ENCODE measurements at regions not wholly inside any gene's neighbourhood (a gene's known extent, or its start where the extent isn't known, plus 50 kb on each side); places are given as distances from the start of the nearest gene placed in this dataset.

GRCh38 chr5:58403822-58404433, 56.0 kb downstream of the PLK2 start:
- H3K4me1 ChIP-seq (ENCODE audit: control insufficient read depth, insufficient read depth, low read length, poor library complexity, severe bottlenecking) = peaks cover 5% of the 10 kb centered on the region
- no peaks in the 10 kb centered on the region for H3K9me3 ChIP-seq (ENCODE audit: control insufficient read depth, low read length)
- H3K4me3 ChIP-seq (ENCODE audit: extremely low read depth, insufficient read depth, low read length, poor library complexity, severe bottlenecking) = no peak overlapping the region
- H3K27ac ChIP-seq (ENCODE audit: low read depth, low read length, severe bottlenecking) = no peak overlapping the region
- WGBS, 2 experiments (ENCODE audit: insufficient coverage in 2 of 2) = 80 to 100% methylated on average over 1 of the region's 5 CpGs
- H3K36me3 ChIP-seq (ENCODE audit: control insufficient read depth, insufficient read depth, low read length) = no peaks in the 10 kb centered on the region

- H3K27ac ChIP-seq (ENCODE audit: low read depth, low read length, severe bottlenecking) = no peak overlapping the region
- no peaks in the 10 kb centered on the region for H3K9me3 ChIP-seq (ENCODE audit: control insufficient read depth, low read length)
- 90 to 100% methylated on average over 1 to 2 of the region's 2 CpGs for WGBS, 2 experiments (ENCODE audit: insufficient coverage in 2 of 2)
- H3K4me1 ChIP-seq (ENCODE audit: control insufficient read depth, insufficient read depth, low read length, poor library complexity, severe bottlenecking) = peaks cover 5% of the 10 kb centered on the region
- H3K4me3 ChIP-seq (ENCODE audit: extremely low read depth, insufficient read depth, low read length, poor library complexity, severe bottlenecking) = no peak overlapping the region
- no peaks in the 10 kb centered on the region for H3K36me3 ChIP-seq (ENCODE audit: control insufficient read depth, insufficient read depth, low read length)
These were observed 58.2 kb downstream of the PLK2 start for GRCh38 chr5:58401701-58402100.

- Histone ChIP-seq H3K27ac (ENCODE audit: low read depth, low read length, severe bottlenecking) (no peak overlapping the region), H3K4me1 (ENCODE audit: control insufficient read depth, insufficient read depth, low read length, poor library complexity, severe bottlenecking) (no peaks in the 10 kb centered on the region), H3K9me3 (ENCODE audit: control insufficient read depth, low read length) (no peaks in the 10 kb centered on the region), H3K4me3 (ENCODE audit: extremely low read depth, insufficient read depth, low read length, poor library complexity, severe bottlenecking) (no peak overlapping the region), H3K36me3 (ENCODE audit: control insufficient read depth, insufficient read depth, low read length) (no peaks in the 10 kb centered on the region)
- WGBS, 2 experiments (ENCODE audit: insufficient coverage in 2 of 2) = 92% methylated on average over 2 of the region's 2 CpGs; no CpG with 5 or more reads in 1 of the 2 experiments
These were observed 59.1 kb downstream of the PLK2 start for GRCh38 chr5:58400737-58401136.

GRCh38 chr5:58399951-58400350, 59.9 kb downstream of the PLK2 start:
- Histone ChIP-seq H3K4me1 (ENCODE audit: control insufficient read depth, insufficient read depth, low read length, poor library complexity, severe bottlenecking) (no peaks in the 10 kb centered on the region), H3K9me3 (ENCODE audit: control insufficient read depth, low read length) (no peaks in the 10 kb centered on the region), H3K27ac (ENCODE audit: low read depth, low read length, severe bottlenecking) (no peak overlapping the region), H3K36me3 (ENCODE audit: control insufficient read depth, insufficient read depth, low read length) (no peaks in the 10 kb centered on the region), H3K4me3 (ENCODE audit: extremely low read depth, insufficient read depth, low read length, poor library complexity, severe bottlenecking) (no peak overlapping the region)
- no CpG with 5 or more reads among the region's 1 CpG for WGBS, 2 experiments (ENCODE audit: insufficient coverage in 2 of 2)

GRCh38 chr5:58394339-58394738, 65.5 kb downstream of the PLK2 start:
- WGBS, 2 experiments (ENCODE audit: insufficient coverage in 2 of 2) = 86% methylated on average over 1 of the region's 2 CpGs; no CpG with 5 or more reads in 1 of the 2 experiments
- no peak overlapping the region for H3K4me3 ChIP-seq (ENCODE audit: extremely low read depth, insufficient read depth, low read length, poor library complexity, severe bottlenecking)
- no peak overlapping the region for H3K27ac ChIP-seq (ENCODE audit: low read depth, low read length, severe bottlenecking)
- H3K9me3 ChIP-seq (ENCODE audit: control insufficient read depth, low read length) = no peaks in the 10 kb centered on the region
- H3K4me1 ChIP-seq (ENCODE audit: control insufficient read depth, insufficient read depth, low read length, poor library complexity, severe bottlenecking) = no peaks in the 10 kb centered on the region
- H3K36me3 ChIP-seq (ENCODE audit: control insufficient read depth, insufficient read depth, low read length) = no peaks in the 10 kb centered on the region

- Histone ChIP-seq H3K36me3 (ENCODE audit: control insufficient read depth, insufficient read depth, low read length) (no peaks in the 10 kb centered on the region), H3K9me3 (ENCODE audit: control insufficient read depth, low read length) (no peaks in the 10 kb centered on the region), H3K27ac (ENCODE audit: low read depth, low read length, severe bottlenecking) (no peak overlapping the region), H3K4me1 (ENCODE audit: control insufficient read depth, insufficient read depth, low read length, poor library complexity, severe bottlenecking) (no peaks in the 10 kb centered on the region), H3K4me3 (ENCODE audit: extremely low read depth, insufficient read depth, low read length, poor library complexity, severe bottlenecking) (no peak overlapping the region)
- 83 to 95% methylated on average over 1 to 2 of the region's 5 CpGs for WGBS, 2 experiments (ENCODE audit: insufficient coverage in 2 of 2)
These were observed 66.2 kb downstream of the PLK2 start for GRCh38 chr5:58393716-58394115.

- H3K27ac ChIP-seq (ENCODE audit: low read depth, low read length, severe bottlenecking) = no peak overlapping the region
- H3K4me3 ChIP-seq (ENCODE audit: extremely low read depth, insufficient read depth, low read length, poor library complexity, severe bottlenecking) = no peak overlapping the region
- no peaks in the 10 kb centered on the region for H3K36me3 ChIP-seq (ENCODE audit: control insufficient read depth, insufficient read depth, low read length)
- WGBS, 2 experiments (ENCODE audit: insufficient coverage in 2 of 2) = 41 to 79% methylated on average over 2 of the region's 4 CpGs
- H3K9me3 ChIP-seq (ENCODE audit: control insufficient read depth, low read length) = no peaks in the 10 kb centered on the region
- H3K4me1 ChIP-seq (ENCODE audit: control insufficient read depth, insufficient read depth, low read length, poor library complexity, severe bottlenecking) = no peaks in the 10 kb centered on the region
These were observed 67.4 kb downstream of the PLK2 start for GRCh38 chr5:58392496-58392895.

GRCh38 chr5:58383448-58383847, 76.4 kb downstream of the PLK2 start:
- Histone ChIP-seq H3K27ac (ENCODE audit: low read depth, low read length, severe bottlenecking) (no peak overlapping the region), H3K4me3 (ENCODE audit: extremely low read depth, insufficient read depth, low read length, poor library complexity, severe bottlenecking) (no peak overlapping the region), H3K4me1 (ENCODE audit: control insufficient read depth, insufficient read depth, low read length, poor library complexity, severe bottlenecking) (no peaks in the 10 kb centered on the region), H3K9me3 (ENCODE audit: control insufficient read depth, low read length) (peaks cover 25% of the 10 kb centered on the region), H3K36me3 (ENCODE audit: control insufficient read depth, insufficient read depth, low read length) (no peaks in the 10 kb centered on the region)
- no CpG with 5 or more reads among the region's 2 CpGs for WGBS, 2 experiments (ENCODE audit: insufficient coverage in 2 of 2)

- WGBS, 2 experiments (ENCODE audit: insufficient coverage in 2 of 2) = 76 to 89% methylated on average over 2 to 4 of the region's 4 CpGs
- H3K4me1 ChIP-seq (ENCODE audit: control insufficient read depth, insufficient read depth, low read length, poor library complexity, severe bottlenecking) = no peaks in the 10 kb centered on the region
- H3K36me3 ChIP-seq (ENCODE audit: control insufficient read depth, insufficient read depth, low read length) = no peaks in the 10 kb centered on the region
- peaks cover 31% of the 10 kb centered on the region for H3K9me3 ChIP-seq (ENCODE audit: control insufficient read depth, low read length)
- no peak overlapping the region for H3K27ac ChIP-seq (ENCODE audit: low read depth, low read length, severe bottlenecking)
- no peak overlapping the region for H3K4me3 ChIP-seq (ENCODE audit: extremely low read depth, insufficient read depth, low read length, poor library complexity, severe bottlenecking)
These were observed 77.8 kb downstream of the PLK2 start for GRCh38 chr5:58382131-58382534.

GRCh38 chr5:58381566-58381965, 78.3 kb downstream of the PLK2 start:
- H3K27ac ChIP-seq (ENCODE audit: low read depth, low read length, severe bottlenecking) = no peak overlapping the region
- H3K4me1 ChIP-seq (ENCODE audit: control insufficient read depth, insufficient read depth, low read length, poor library complexity, severe bottlenecking) = no peaks in the 10 kb centered on the region
- peaks cover 31% of the 10 kb centered on the region for H3K9me3 ChIP-seq (ENCODE audit: control insufficient read depth, low read length)
- no peak overlapping the region for H3K4me3 ChIP-seq (ENCODE audit: extremely low read depth, insufficient read depth, low read length, poor library complexity, severe bottlenecking)
- H3K36me3 ChIP-seq (ENCODE audit: control insufficient read depth, insufficient read depth, low read length) = no peaks in the 10 kb centered on the region

- Histone ChIP-seq H3K9me3 (ENCODE audit: control insufficient read depth, low read length) (peaks cover 31% of the 10 kb centered on the region), H3K4me1 (ENCODE audit: control insufficient read depth, insufficient read depth, low read length, poor library complexity, severe bottlenecking) (no peaks in the 10 kb centered on the region), H3K4me3 (ENCODE audit: extremely low read depth, insufficient read depth, low read length, poor library complexity, severe bottlenecking) (no peak overlapping the region), H3K36me3 (ENCODE audit: control insufficient read depth, insufficient read depth, low read length) (no peaks in the 10 kb centered on the region), H3K27ac (ENCODE audit: low read depth, low read length, severe bottlenecking) (no peak overlapping the region)
These were observed 79.2 kb downstream of the PLK2 start for GRCh38 chr5:58380655-58381054.

Data from mesodermal cell (in vitro differentiated cells).